HepG2 (cell line): ENCODE measurements at regions not wholly inside any gene's neighbourhood (a gene's known extent, or its start where the extent isn't known, plus 50 kb on each side); places are given as distances from the start of the nearest gene placed in this dataset.
A peak's percentile ranks its signal among the peaks of the same experiment; 100 is the strongest.

Experiments used
- ATAC-seq: fragments of 200-7000 bp; cut with Tn5 transposase; 3 replicates; pipeline ENCODE4 v1.9.1; 2020; ENCODE audit warnings: mild to moderate bottlenecking, moderate library complexity
- BruUV-seq: library from RNA; stranded (reverse); fragments of 400-500 nt; replicated peaks from 2 replicates; lab custom pipeline; 2021; lab: Mats Ljungman, UMichigan
- CTCF ChIA-PET: fragments of 300-600 bp; formaldehyde crosslinking; extraction: SDS; loops from one replicate; lab custom pipeline; 2021; ENCODE audit warnings: low total read pairs, inconsistent platforms, low intra/inter-chr PET ratio; lab: Yijun Ruan, JAX
- POLR2A ChIA-PET: fragments of 350-600 bp; sonication (Branson Sonifier 250); formaldehyde crosslinking; loops from one replicate; lab custom pipeline; 2020; ENCODE audit warnings: antibody characterized with exemption, inconsistent platforms; lab: Yijun Ruan, JAX
- DNase-seq: peaks from one replicate; pipeline ENCODE4 v3.0.0-alpha.2; 2015; ENCODE audit warnings: low spot score
- FAIRE-seq: peaks from 3 replicates; lab custom pipeline; 2011; peaks lifted over from hg19 to GRCh38; lab: Jason Lieb, UNC
- H2AFZ ChIP-seq: one replicate; pipeline ENCODE4 v1.6.1; 2011; ENCODE audit warnings: low read length, inconsistent platforms
- H3K27ac ChIP-seq: fragments of 300-600 bp; 3 replicates; pipeline ENCODE4 v1.8.0; 2011; ENCODE audit warnings: mixed run types, mild to moderate bottlenecking, mixed read lengths, low read length, inconsistent platforms; ENCODE audit not compliant: insufficient read depth; ENCODE audit errors: extremely low read length
- H3K27me3 ChIP-seq, 2 experiments: fragments of 200-600 bp in 1 of 2; 2 replicates in 1 of 2; 3 replicates in 1 of 2; pipeline versions ENCODE4 v1.6.0 to v1.8.0; 2011; ENCODE audit warnings: low read length in 2 of 2, mild to moderate bottlenecking in 2 of 2, moderate library complexity in 2 of 2, inconsistent platforms in 1 of 2; ENCODE audit not compliant: insufficient read depth in 2 of 2, control insufficient read depth in 1 of 2
- H3K36me3 ChIP-seq, 2 experiments: fragments of 200-600 bp in 1 of 2; replicated peaks in 1 of 2; 2 replicates in 1 of 2; 3 replicates in 1 of 2; pipeline versions ENCODE4 v1.5.1 to v1.8.0; 2011; ENCODE audit warnings: low read length in 2 of 2, inconsistent platforms in 1 of 2; ENCODE audit not compliant: insufficient read depth in 2 of 2, control insufficient read depth in 1 of 2
- H3K4me1 ChIP-seq: 2 replicates; pipeline ENCODE4 v1.5.1; 2012; ENCODE audit warnings: low read length, inconsistent platforms; ENCODE audit not compliant: insufficient read depth
- H3K4me2 ChIP-seq: 2 replicates; pipeline ENCODE4 v1.6.0; 2011; ENCODE audit warnings: low read depth, low read length, inconsistent platforms
- H3K4me3 ChIP-seq, 3 experiments: fragments of 200-600 bp in 1 of 3; sonication (generic), shearing (Covaris generic) in 1 of 3; replicated peaks in 1 of 3; 2 replicates each; pipeline ENCODE4 v1.5.1; 2011 to 2016; ENCODE audit warnings: low read length in 3 of 3, inconsistent platforms in 2 of 3, low read depth in 2 of 3, mild to moderate bottlenecking in 2 of 3, control low read depth in 1 of 3, mixed read lengths in 1 of 3; ENCODE audit not compliant: insufficient read depth in 1 of 3
- H3K79me2 ChIP-seq: one replicate; pipeline ENCODE4 v1.6.1; 2011; ENCODE audit warnings: low read length, inconsistent platforms; ENCODE audit not compliant: insufficient read depth
- H3K9ac ChIP-seq: 2 replicates; pipeline ENCODE4 v1.6.0; 2011; ENCODE audit warnings: mild to moderate bottlenecking, low read depth, low read length, inconsistent platforms; ENCODE audit not compliant: insufficient read depth
- H3K9me3 ChIP-seq: 2 replicates; pipeline ENCODE4 v1.5.1; 2012; ENCODE audit warnings: mild to moderate bottlenecking, low read length
- H4K20me1 ChIP-seq: 2 replicates; pipeline ENCODE4 v1.6.0; 2011; ENCODE audit warnings: inconsistent platforms, mild to moderate bottlenecking, low read length, moderate library complexity; ENCODE audit not compliant: insufficient read depth
- ARID3A ChIP-seq: IDR thresholded peaks from 2 replicates; pipeline ENCODE4 v1.6.1; 2012; ENCODE audit warnings: low read depth, low read length, improper control_type of control experiment
- BCL6 ChIP-seq: IDR thresholded peaks from 2 replicates; pipeline ENCODE4 v1.6.1; 2016; ENCODE audit warnings: missing genetic modification reagents, missing compliant biosample characterization
- BRF2 ChIP-seq: sonication (generic); formaldehyde crosslinking; IDR thresholded peaks from 2 replicates; pipeline ENCODE4 v1.8.1; 2022; ENCODE audit warnings: mild to moderate bottlenecking, missing genetic modification reagents
- CTCF ChIP-seq: sonication (generic); formaldehyde crosslinking; IDR thresholded peaks from 2 replicates; pipeline ENCODE4 v1.5.0; 2020; ENCODE audit warnings: mild to moderate bottlenecking, missing genetic modification reagents, moderate library complexity
- KDM2A ChIP-seq: sonication (generic); formaldehyde crosslinking; IDR thresholded peaks from 2 replicates; pipeline ENCODE4 v1.4.0; 2020; ENCODE audit warnings: low read depth, missing genetic modification reagents, borderline replicate concordance
- PLRG1 ChIP-seq: fragments of 450-650 bp; conservative IDR thresholded peaks from 2 replicates; pipeline ENCODE4 v1.6.1; 2016
- RAD21 ChIP-seq: fragments of 450-650 bp; formaldehyde crosslinking; IDR thresholded peaks from 2 replicates; pipeline ENCODE4 v1.5.0; 2020; ENCODE audit warnings: mild to moderate bottlenecking
- SMC3 ChIP-seq: IDR thresholded peaks from 2 replicates; pipeline ENCODE4 v1.6.1; 2011; ENCODE audit warnings: low read length, improper control_type of control experiment
- SOX6 ChIP-seq, 2 experiments: fragments of 450-650 bp in 1 of 2; sonication (generic) in 1 of 2; formaldehyde crosslinking in 1 of 2; IDR thresholded peaks; 2 replicates each; pipeline versions ENCODE4 v1.4.0 to v1.6.1; 2017 to 2020; ENCODE audit warnings: antibody characterized with exemption in 1 of 2, mild to moderate bottlenecking in 1 of 2, missing genetic modification reagents in 1 of 2
- STAG1 ChIP-seq: sonication (generic); formaldehyde crosslinking; IDR thresholded peaks from 2 replicates; pipeline ENCODE4 v1.4.0; 2020; ENCODE audit warnings: missing genetic modification reagents
- ZNF225 ChIP-seq: sonication (generic); formaldehyde crosslinking; IDR thresholded peaks from 2 replicates; pipeline ENCODE4 v1.4.0; 2020; ENCODE audit warnings: mild to moderate bottlenecking, missing genetic modification reagents
- ZNF362 ChIP-seq: sonication (generic); formaldehyde crosslinking; IDR thresholded peaks from 2 replicates; pipeline ENCODE4 v1.4.0; 2020; ENCODE audit warnings: missing genetic modification reagents, mild to moderate bottlenecking, borderline replicate concordance
- ZNF770 ChIP-seq: sonication (generic); formaldehyde crosslinking; IDR thresholded peaks from 2 replicates; pipeline ENCODE4 v1.5.0; 2020; ENCODE audit warnings: mild to moderate bottlenecking, missing genetic modification reagents
- WGBS: methylation state at CpG from one replicate; pipeline ENCODE4 v1.1.6; 2017; ENCODE audit warnings: low lambda C conversion rate; 5-methylcytosine and 5-hydroxymethylcytosine counted together
- in situ Hi-C: cut with HindIII; loops from 2 replicates; pipeline ENCODE4 v1.10.0; 2017; ENCODE audit warnings: low pct_unique_long_range_greater_than_20kb; ENCODE audit not compliant: extremely low pct_ligation_motif_present
- intact Hi-C: fragments of 100-400 bp; cut with micrococcal nuclease; formaldehyde crosslinking; loops from one replicate; pipeline ENCODE4 v1.10.0; 2022; ENCODE audit not compliant: unreplicated experiment

- no TSS peak for BruUV-seq
- no peak overlapping the region for H3K9ac ChIP-seq
- FAIRE-seq = peak; percentile 56
- H3K27ac ChIP-seq = no peak overlapping the region
- peak; percentile 54 for DNase-seq
- CTCF ChIA-PET = interaction anchor here (0.6 to 1.7 kb wide), 5 partner anchors 51 to 1288 kb away, joined by 3 to 11 read pairs (median 5); no protein-coding TSS in a partner anchor
- H2AFZ ChIP-seq = no peak overlapping the region
- in situ Hi-C loops = loop anchor here (5.0 to 25.0 kb wide), 3 partner anchors 55 to 670 kb away; partner anchors contain the start of gene CAPRIN2
- H3K27me3 ChIP-seq = no peaks in the 10 kb centered on the region
- peak; percentile 96 for ATAC-seq
- H3K4me3 ChIP-seq = no peak overlapping the region
- H3K4me1 ChIP-seq = peaks cover 14% of the 10 kb centered on the region
- intact Hi-C loops = loop anchor here (1.0 to 10.0 kb wide), 5 partner anchors 52 to 1288 kb away; partner anchors contain the start of gene CAPRIN2
- TF ChIP-seq RAD21 (peak; percentile 83), STAG1 (CRISPR knock-in tag) (peak; percentile 97), ZNF770 (no peak), PLRG1 (no peak), BRF2 (CRISPR knock-in tag) (no peak), CTCF (CRISPR knock-in tag) (peak; percentile 88), ZNF225 (CRISPR knock-in tag) (peak; percentile 54; the same call in 1 of the 2 replicates), ZNF362 (CRISPR knock-in tag) (0 out of 2 replicates have a peak, but pooled peaks have one; percentile 27), BCL6 (CRISPR knock-in tag) (peak; percentile 6; the same call in 1 of the 2 replicates), SMC3 (peak; percentile 87), ARID3A (peak; percentile 35; the same call in 1 of the 2 replicates), KDM2A (CRISPR knock-in tag) (0 out of 2 replicates have a peak, but pooled peaks have one; percentile 21), SOX6 (IDR thresholded peaks at IDR 0.05) (no peak), SOX6 (CRISPR knock-in tag; IDR thresholded peaks at IDR 0.05) (0 out of 2 replicates have a peak, but pooled peaks have one; percentile 23)
- 57% methylated on average over 7 of the region's 7 CpGs for WGBS
- no peaks in the 10 kb centered on the region for H4K20me1 ChIP-seq
- no peaks in the 10 kb centered on the region for H3K79me2 ChIP-seq
- H3K9me3 ChIP-seq = peaks cover 7% of the 10 kb centered on the region
- POLR2A ChIA-PET = no interaction called here
- peak overlapping the region; percentile 54 for H3K4me2 ChIP-seq
- H3K36me3 ChIP-seq = no peaks in the 10 kb centered on the region
Measured at GRCh38 chr12:30806989-30807694, 52.4 kb upstream of the CAPRIN2 start.
